MCF 10A (cell line): ENCODE measurements at regions not wholly inside any gene's neighbourhood (a gene's known extent, or its start where the extent isn't known, plus 50 kb on each side); places are given as distances from the start of the nearest gene placed in this dataset.
A peak's percentile ranks its signal among the peaks of the same experiment; 100 is the strongest.

Experiments
- BruUV-seq: library from RNA; stranded (reverse); fragments of 400-500 nt; replicated peaks from 2 replicates; lab custom pipeline; 2021; lab: Mats Ljungman, UMichigan
- CTCF ChIA-PET: fragments of 300-600 bp; sonication (Branson Sonifier 250); formaldehyde crosslinking; extraction: SDS; loops from one replicate; lab custom pipeline; 2021; ENCODE audit warnings: antibody characterized with exemption, inconsistent platforms; lab: Yijun Ruan, JAX
- POLR2A ChIA-PET: fragments of 300-600, 350-650 bp; sonication (Branson Sonifier 250); formaldehyde crosslinking; extraction: SDS; loops from one replicate; lab custom pipeline; 2020; ENCODE audit warnings: antibody characterized with exemption, inconsistent platforms; lab: Yijun Ruan, JAX
- DNase-seq: peaks from one replicate; pipeline ENCODE4 v3.0.0-alpha.2; 2018; ENCODE audit not compliant: unreplicated experiment
- H3K27ac Mint-ChIP-seq: one replicate; pipeline ENCODE4 v1.8.0; 2022; ENCODE audit warnings: mild to moderate bottlenecking, low read depth, mixed read lengths; ENCODE audit not compliant: unreplicated experiment
- H3K27me3 Mint-ChIP-seq: one replicate; pipeline ENCODE4 v1.8.0; 2022; ENCODE audit warnings: mixed read lengths; ENCODE audit not compliant: insufficient read depth, unreplicated experiment
- H3K36me3 Mint-ChIP-seq: one replicate; pipeline ENCODE4 v1.8.0; 2022; ENCODE audit warnings: mild to moderate bottlenecking, moderate library complexity, mixed read lengths; ENCODE audit not compliant: insufficient read depth, unreplicated experiment
- H3K4me1 Mint-ChIP-seq: one replicate; pipeline ENCODE4 v1.8.0; 2022; ENCODE audit warnings: mixed read lengths; ENCODE audit not compliant: insufficient read depth, unreplicated experiment
- H3K4me3 Mint-ChIP-seq: one replicate; pipeline ENCODE4 v1.8.0; 2022; ENCODE audit warnings: mild to moderate bottlenecking, moderate library complexity, mixed read lengths; ENCODE audit not compliant: unreplicated experiment
- H3K9me3 Mint-ChIP-seq: one replicate; pipeline ENCODE4 v1.8.0; 2022; ENCODE audit warnings: mixed read lengths; ENCODE audit not compliant: unreplicated experiment
- intact Hi-C: fragments of 100-400 bp; cut with micrococcal nuclease; formaldehyde crosslinking; loops from 2 replicates; pipeline ENCODE4 v1.14.1; 2022
- TF ChIP-seq, protein P1 (sequence below): fragments of 200-600 bp; IDR thresholded peaks from one replicate; pipeline ENCODE4 v1.8.0; 2022; ENCODE audit warnings: antibody characterized with exemption, mild to moderate bottlenecking; ENCODE audit not compliant: unreplicated experiment

DNA sequence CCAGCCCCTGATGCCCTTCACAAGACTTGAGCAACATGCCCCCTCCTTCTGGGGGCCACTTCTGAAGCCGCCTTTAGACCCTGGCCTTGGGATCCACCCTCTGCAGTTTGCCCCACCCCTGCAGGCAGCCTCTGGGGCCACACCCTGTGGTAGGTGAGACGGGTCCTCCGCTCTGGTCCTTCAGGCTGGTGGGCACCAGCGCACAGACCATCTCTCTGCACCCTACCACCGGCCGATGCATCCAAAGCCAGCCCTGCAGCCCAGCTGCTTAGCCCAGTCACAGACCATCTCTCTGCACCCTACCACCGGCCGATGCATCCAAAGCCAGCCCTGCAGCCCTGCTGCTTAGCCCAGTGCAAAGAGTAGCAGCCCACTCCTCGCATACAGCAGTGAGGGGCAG is 159.3 kb upstream of the ECI2 start:
- TF ChIP-seq, protein P1, sequence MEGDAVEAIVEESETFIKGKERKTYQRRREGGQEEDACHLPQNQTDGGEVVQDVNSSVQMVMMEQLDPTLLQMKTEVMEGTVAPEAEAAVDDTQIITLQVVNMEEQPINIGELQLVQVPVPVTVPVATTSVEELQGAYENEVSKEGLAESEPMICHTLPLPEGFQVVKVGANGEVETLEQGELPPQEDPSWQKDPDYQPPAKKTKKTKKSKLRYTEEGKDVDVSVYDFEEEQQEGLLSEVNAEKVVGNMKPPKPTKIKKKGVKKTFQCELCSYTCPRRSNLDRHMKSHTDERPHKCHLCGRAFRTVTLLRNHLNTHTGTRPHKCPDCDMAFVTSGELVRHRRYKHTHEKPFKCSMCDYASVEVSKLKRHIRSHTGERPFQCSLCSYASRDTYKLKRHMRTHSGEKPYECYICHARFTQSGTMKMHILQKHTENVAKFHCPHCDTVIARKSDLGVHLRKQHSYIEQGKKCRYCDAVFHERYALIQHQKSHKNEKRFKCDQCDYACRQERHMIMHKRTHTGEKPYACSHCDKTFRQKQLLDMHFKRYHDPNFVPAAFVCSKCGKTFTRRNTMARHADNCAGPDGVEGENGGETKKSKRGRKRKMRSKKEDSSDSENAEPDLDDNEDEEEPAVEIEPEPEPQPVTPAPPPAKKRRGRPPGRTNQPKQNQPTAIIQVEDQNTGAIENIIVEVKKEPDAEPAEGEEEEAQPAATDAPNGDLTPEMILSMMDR = no peak
- no peak overlapping the region for H3K4me3 Mint-ChIP-seq
- ChIA-PET CTCF (no interaction called here), POLR2A (no interaction called here)
- no peak overlapping the region for H3K27ac Mint-ChIP-seq
- peaks cover 5% of the 10 kb centered on the region for H3K4me1 Mint-ChIP-seq
- H3K36me3 Mint-ChIP-seq = no peaks in the 10 kb centered on the region
- BruUV-seq = no TSS peak
- H3K9me3 Mint-ChIP-seq = peaks cover 8% of the 10 kb centered on the region
- no peak for DNase-seq
- intact Hi-C loops = no loop called here
- no peaks in the 10 kb centered on the region for H3K27me3 Mint-ChIP-seq

- Mint-ChIP-seq H3K9me3 (no peaks in the 10 kb centered on the region), H3K36me3 (no peaks in the 10 kb centered on the region), H3K4me3 (no peak overlapping the region), H3K4me1 (no peaks in the 10 kb centered on the region), H3K27ac (no peak overlapping the region), H3K27me3 (no peaks in the 10 kb centered on the region)
- TF ChIP-seq, protein P1 = no peak
- DNase-seq = peak; percentile 14
- intact Hi-C loops = no loop called here
- no TSS peak for BruUV-seq
- POLR2A ChIA-PET = interaction anchor here (0.7 to 0.9 kb wide), 2 partner anchors 12 to 1148 kb away, joined by 3 read pairs; no protein-coding TSS in a partner anchor
- CTCF ChIA-PET = interaction anchor here (0.6 kb wide), 1 partner anchor 171 kb away, joined by 5 read pairs; no protein-coding TSS in a partner anchor
Measured at GRCh38 chr6:4291453-4292403, 156.4 kb upstream of the ECI2 start.

DNA sequence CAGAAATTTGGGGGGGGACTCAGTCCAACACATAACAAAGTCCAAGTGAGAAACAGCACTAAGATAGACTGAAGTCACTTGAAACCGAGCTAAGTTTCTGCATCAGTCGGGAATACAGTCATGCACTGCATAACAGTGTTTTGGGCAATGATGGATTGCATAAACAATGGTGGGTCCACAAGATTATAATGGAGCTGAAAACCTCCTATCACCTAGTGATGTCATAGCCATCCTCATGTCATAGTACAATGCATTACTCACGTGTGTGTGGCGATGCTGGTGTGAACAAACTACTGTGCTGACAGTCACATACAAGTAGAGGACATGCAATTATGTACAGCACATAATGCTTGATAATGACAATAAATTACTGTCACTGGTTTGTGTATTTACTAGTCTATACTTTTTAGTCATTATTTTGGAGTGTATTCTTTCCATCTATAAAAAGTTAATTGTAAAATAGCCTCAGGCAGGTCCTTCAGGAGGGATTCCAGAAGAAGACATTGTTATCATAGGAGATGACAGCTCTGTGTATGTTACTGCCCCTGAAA is 154.5 kb upstream of the ECI2 start:
- Mint-ChIP-seq H3K27ac (no peak overlapping the region), H3K4me3 (no peak overlapping the region), H3K36me3 (no peaks in the 10 kb centered on the region), H3K9me3 (no peaks in the 10 kb centered on the region), H3K4me1 (no peaks in the 10 kb centered on the region), H3K27me3 (no peaks in the 10 kb centered on the region)
- TF ChIP-seq, protein P1 = no peak
- ChIA-PET CTCF (no interaction called here), POLR2A (no interaction called here)
- intact Hi-C loops = no loop called here
- DNase-seq = no peak
- BruUV-seq = no TSS peak

- H3K9me3 Mint-ChIP-seq = no peaks in the 10 kb centered on the region
- ChIA-PET CTCF (interaction anchor here (0.7 kb wide), 1 partner anchor 34 kb away, joined by 3 read pairs; no protein-coding TSS in a partner anchor), POLR2A (no interaction called here)
- no peak for DNase-seq
- no peaks in the 10 kb centered on the region for H3K36me3 Mint-ChIP-seq
- no peak overlapping the region for H3K4me3 Mint-ChIP-seq
- no peak overlapping the region for H3K27ac Mint-ChIP-seq
- no TSS peak for BruUV-seq
- TF ChIP-seq, protein P1 = no peak
- no peaks in the 10 kb centered on the region for H3K27me3 Mint-ChIP-seq
- intact Hi-C loops = no loop called here
- H3K4me1 Mint-ChIP-seq = no peaks in the 10 kb centered on the region
Measured at GRCh38 chr6:4287811-4288244, 152.5 kb upstream of the ECI2 start.
